Upper lobe of left lung (tissue), 6 donors: ENCODE measurements at regions not wholly inside any gene's neighbourhood (a gene's known extent, or its start where the extent isn't known, plus 50 kb on each side); places are given as distances from the start of the nearest gene placed in this dataset.
"Not testable (repeated sequence)": the region's sequence is repeated elsewhere in the genome, so short reads cannot be mapped to it uniquely, and the experiment has no call there.

ENCODE experiments used
- ATAC-seq, 2 donors: fragments of 200-7000 bp; cut with Tn5 transposase; one replicate each; pipeline ENCODE4 v1.9.1; 2022; ENCODE audit warnings: mild to moderate bottlenecking in 2 of 2, moderate library complexity in 2 of 2; ENCODE audit not compliant: low FRiP score in 2 of 2
- DNase-seq, 2 donors: peaks; one replicate each; pipeline ENCODE4 v3.0.0-alpha.2; 2019 to 2020
- H3K27ac ChIP-seq, 4 donors: fragments of 200-600 bp; sonication (generic); one replicate each; pipeline ENCODE4 v1.5.1; 2016 to 2019
- H3K27me3 ChIP-seq, 4 donors: fragments of 200-600 bp; sonication (generic); one replicate each; pipeline ENCODE4 v1.5.1; 2017 to 2019
- H3K36me3 ChIP-seq, 4 donors: fragments of 200-600 bp; sonication (generic); one replicate each; pipeline ENCODE4 v1.5.1; 2016 to 2019
- H3K4me1 ChIP-seq, 4 donors: fragments of 200-600 bp; sonication (generic); one replicate each; pipeline ENCODE4 v1.5.1; 2018 to 2019
- H3K4me3 ChIP-seq, 4 donors: fragments of 200-600 bp; sonication (generic); one replicate each; pipeline ENCODE4 v1.5.1; 2017 to 2019; ENCODE audit warnings: mild to moderate bottlenecking in 2 of 4, moderate library complexity in 1 of 4
- H3K9me3 ChIP-seq, 4 donors: fragments of 200-600 bp; sonication (generic); one replicate each; pipeline ENCODE4 v1.5.1; 2018 to 2019
- EP300 ChIP-seq, 4 donors: sonication (generic); formaldehyde crosslinking; IDR thresholded peaks; one replicate each; pipeline ENCODE4 v1.5.1; 2017; ENCODE audit warnings: antibody characterized with exemption in 4 of 4, control low read depth in 2 of 4
- POLR2A ChIP-seq, 4 donors: fragments of 450-650 bp; IDR thresholded peaks; one replicate each; pipeline ENCODE4 v1.5.1; 2016 to 2017; ENCODE audit warnings: antibody characterized with exemption in 4 of 4, mild to moderate bottlenecking in 2 of 4
- POLR2AphosphoS5 ChIP-seq, 2 donors: sonication (generic); formaldehyde crosslinking; IDR thresholded peaks; one replicate each; pipeline ENCODE4 v1.5.1; 2017; ENCODE audit warnings: antibody characterized with exemption in 2 of 2
- WGBS, 2 donors: methylation state at CpG; one replicate each; pipeline ENCODE4 v1.1.5; 2017 to 2018; 5-methylcytosine and 5-hydroxymethylcytosine counted together
- TF ChIP-seq, protein P1 (sequence below), 6 experiments: fragments of 450-650 bp in 4 of 6; fragments of 200-600 bp in 2 of 6; sonication (generic) in 2 of 6; IDR thresholded peaks; one replicate each; pipeline ENCODE4 v1.5.1; 2016 to 2019; ENCODE audit warnings: antibody characterized with exemption in 6 of 6
- donor health status: DM: no; HTN: no; CAD: no; lungs with moderate emphysema.
- donor health status: DM: no; HTN: yes; CAD: no; lungs with severe emphysema.

DNA sequence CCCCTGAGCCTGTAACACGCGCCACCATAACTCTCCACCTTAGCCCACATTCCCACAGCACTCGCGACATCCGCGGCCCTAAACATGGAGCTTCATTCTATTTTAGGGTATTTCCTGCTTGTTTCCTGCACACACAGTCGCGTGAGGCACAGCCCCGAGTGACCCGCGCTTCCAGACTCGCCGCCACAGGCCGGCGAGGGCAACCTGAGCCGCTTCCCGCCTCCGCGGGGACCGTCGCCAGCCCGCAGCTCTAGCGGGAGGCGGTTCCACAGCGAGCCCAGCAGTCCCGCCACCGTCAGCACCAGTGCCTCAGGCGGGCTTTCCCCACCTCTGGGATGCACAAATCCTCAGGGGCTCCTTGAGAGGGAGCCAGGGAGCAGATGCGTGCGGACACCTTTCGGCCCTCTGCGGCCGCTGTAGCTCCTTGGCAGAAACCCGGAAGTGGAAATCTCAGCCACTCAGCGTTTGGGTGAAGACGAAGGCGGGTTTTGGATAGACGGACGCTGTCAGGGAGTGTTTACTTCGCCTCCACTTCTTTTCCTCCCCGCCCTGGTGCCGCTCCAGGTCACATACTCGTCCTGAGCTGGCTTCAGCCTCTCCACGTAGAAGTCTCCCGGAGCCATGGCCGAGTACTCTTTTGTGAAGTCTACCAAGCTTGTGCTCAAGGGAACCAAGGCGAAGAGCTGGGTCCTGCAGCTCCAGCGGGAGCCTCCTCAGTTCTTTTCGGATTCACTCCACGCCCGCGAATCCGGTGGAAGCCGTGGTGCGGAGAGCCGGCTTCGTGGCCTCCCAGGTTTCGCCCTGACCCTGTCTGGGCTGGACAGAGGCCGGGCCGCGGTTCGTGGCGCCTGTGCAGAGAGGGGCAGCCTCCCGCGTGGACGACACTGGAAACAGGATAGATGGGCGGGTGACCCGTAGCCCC, 2177.4 kb upstream of the DEFB115 start:
- DNase-seq (peak in 1 of 2 donors; percentile 73), ATAC-seq (peak; percentile 64 to 83)
- Histone ChIP-seq H3K36me3 (no peaks in the 10 kb centered on the region), H3K27ac (peak overlapping the region in 1 of 4 donors; percentile 45), H3K9me3 (peaks cover 0 to 23% (median 5%) of the 10 kb centered on the region in 4 donors), H3K4me1 (no peaks in the 10 kb centered on the region), H3K27me3 (no peaks in the 10 kb centered on the region), H3K4me3 (peak overlapping the region in 2 of 4 donors; percentile 28 to 60)
- TF ChIP-seq POLR2AphosphoS5 (IDR thresholded peaks at IDR 0.05) (no peak), POLR2A (IDR thresholded peaks at IDR 0.05) (peak in 1 of 4 donors; percentile 21), EP300 (IDR thresholded peaks at IDR 0.05) (no peak)
- TF ChIP-seq, protein P1, sequence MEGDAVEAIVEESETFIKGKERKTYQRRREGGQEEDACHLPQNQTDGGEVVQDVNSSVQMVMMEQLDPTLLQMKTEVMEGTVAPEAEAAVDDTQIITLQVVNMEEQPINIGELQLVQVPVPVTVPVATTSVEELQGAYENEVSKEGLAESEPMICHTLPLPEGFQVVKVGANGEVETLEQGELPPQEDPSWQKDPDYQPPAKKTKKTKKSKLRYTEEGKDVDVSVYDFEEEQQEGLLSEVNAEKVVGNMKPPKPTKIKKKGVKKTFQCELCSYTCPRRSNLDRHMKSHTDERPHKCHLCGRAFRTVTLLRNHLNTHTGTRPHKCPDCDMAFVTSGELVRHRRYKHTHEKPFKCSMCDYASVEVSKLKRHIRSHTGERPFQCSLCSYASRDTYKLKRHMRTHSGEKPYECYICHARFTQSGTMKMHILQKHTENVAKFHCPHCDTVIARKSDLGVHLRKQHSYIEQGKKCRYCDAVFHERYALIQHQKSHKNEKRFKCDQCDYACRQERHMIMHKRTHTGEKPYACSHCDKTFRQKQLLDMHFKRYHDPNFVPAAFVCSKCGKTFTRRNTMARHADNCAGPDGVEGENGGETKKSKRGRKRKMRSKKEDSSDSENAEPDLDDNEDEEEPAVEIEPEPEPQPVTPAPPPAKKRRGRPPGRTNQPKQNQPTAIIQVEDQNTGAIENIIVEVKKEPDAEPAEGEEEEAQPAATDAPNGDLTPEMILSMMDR (IDR thresholded peaks at IDR 0.05): peak in 1 of 6 experiments; percentile 32
- 44 to 54% methylated on average over 37 to 57 of the region's 68 CpGs for WGBS, 2 donors

DNA sequence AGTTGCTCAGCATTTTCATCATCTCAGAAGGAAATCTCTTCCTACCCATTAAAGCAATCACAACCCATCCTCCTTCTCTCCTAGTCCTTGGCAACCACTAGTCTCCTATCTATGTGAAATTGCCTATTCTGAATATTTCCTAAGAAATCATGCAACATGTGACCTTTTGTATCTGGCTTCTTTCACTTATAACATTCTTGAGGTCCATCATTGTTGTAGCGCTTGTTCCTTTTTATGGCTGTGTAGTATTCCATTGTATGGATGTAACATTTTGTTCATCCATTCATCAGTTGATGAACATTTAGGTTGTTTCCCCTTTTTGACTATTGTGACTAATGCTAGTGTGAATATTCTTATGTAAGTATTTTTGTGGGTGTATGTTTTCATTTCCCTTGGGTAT, 2175.8 kb upstream of the DEFB115 start:
- H3K36me3 ChIP-seq, H3K27ac ChIP-seq, H3K4me1 ChIP-seq, ATAC-seq, H3K4me3 ChIP-seq, DNase-seq, H3K27me3 ChIP-seq: not testable (repeated sequence)
- WGBS, 2 donors: 0 to 48% methylated on average over 1 of the region's 1 CpG
- H3K9me3 ChIP-seq: peaks cover 0 to 17% (median 3%) of the 10 kb centered on the region in 4 donors

DNA sequence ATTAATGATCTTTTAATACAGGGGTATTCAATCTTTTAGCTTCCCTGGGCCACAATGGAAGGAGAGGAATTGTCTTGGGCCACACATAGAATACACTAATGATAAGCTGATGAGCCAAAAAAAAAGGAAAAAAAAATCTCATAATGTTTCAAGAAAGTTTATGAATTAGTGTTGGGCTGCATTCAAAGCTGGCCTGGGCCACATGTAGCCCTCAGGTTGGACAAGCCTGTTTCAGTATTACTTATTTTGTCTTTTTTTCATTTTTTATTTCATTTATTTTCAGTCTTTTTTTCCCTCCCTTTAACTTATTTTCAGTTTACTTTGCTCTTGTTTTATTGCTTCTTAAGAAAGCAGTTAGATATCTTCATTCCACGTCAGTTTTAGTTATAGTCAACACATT, 2171.8 kb upstream of the DEFB115 start:
- Histone ChIP-seq H3K9me3 (peaks cover 0 to 4% (median 0%) of the 10 kb centered on the region in 4 donors), H3K36me3 (no peaks in the 10 kb centered on the region), H3K4me1 (no peaks in the 10 kb centered on the region), H3K27me3 (no peaks in the 10 kb centered on the region), H3K27ac (no peak overlapping the region), H3K4me3 (no peak overlapping the region)
- DNase-seq (no peak), ATAC-seq (no peak)
- 10 to 19% methylated on average over 1 of the region's 1 CpG for WGBS, 2 donors
- no peak for TF ChIP-seq POLR2AphosphoS5 (IDR thresholded peaks at IDR 0.05)
- TF ChIP-seq EP300 (IDR thresholded peaks at IDR 0.05): no peak
- TF ChIP-seq, protein P1 (IDR thresholded peaks at IDR 0.05): no peak
- no peak for TF ChIP-seq POLR2A (IDR thresholded peaks at IDR 0.05)

DNA sequence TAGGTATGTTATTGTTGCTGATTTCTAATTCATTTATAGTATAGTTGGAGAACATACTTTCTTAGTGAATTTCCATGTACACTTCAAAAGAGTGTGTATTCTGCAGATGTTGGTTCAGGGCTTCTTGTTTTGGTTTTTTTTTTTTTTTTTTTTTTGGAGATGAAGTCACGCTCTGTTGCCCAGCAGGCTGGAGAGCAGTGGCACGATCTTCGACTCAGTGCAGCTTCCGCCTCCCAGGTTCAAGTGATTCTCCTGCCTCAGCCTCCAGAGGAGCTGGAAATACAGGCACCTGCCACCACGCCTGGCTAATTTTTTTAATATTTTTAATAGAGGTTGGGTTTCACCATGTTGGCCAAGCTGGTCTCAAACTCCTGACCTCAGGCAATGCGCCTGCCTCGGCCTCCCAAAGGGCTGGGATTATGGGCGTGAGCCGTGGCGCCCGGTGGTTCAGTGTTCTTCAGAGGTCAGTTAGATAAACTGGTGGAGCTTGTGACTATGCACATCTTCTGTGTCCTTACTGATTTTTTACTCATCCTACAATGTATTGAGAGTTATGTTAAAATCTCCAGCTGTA, 2171.2 kb upstream of the DEFB115 start:
- WGBS, 2 donors: 83 to 89% methylated on average over 11 of the region's 11 CpGs
- DNase-seq: peak in 1 of 2 donors; percentile 7
- ATAC-seq: not testable (repeated sequence)

DNA sequence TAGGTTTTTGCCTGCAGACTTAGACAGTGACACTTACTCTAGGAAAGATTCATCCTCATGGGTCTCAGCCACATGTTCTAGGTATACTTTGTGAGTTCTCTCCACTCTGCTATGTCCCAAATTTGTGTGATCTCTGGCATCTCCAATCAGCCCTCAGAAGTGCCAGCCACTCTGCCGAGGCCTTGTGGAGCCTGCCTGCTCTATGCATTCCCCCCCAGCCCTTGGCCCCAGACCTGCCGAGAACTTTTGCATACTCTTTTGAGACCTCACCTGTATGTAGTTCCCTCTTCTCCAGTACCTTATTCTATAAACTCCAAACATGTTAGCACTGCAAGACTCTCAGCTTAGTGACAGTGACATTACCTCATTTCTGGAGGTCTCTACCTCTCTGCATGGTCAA, 2170.5 kb upstream of the DEFB115 start:
- WGBS, 2 donors: 73 to 89% methylated on average over 2 of the region's 2 CpGs
- no peaks in the 10 kb centered on the region for H3K9me3 ChIP-seq
- TF ChIP-seq EP300 (IDR thresholded peaks at IDR 0.05): no peak
- no peak for TF ChIP-seq POLR2A (IDR thresholded peaks at IDR 0.05)
- no peak for TF ChIP-seq POLR2AphosphoS5 (IDR thresholded peaks at IDR 0.05)
- TF ChIP-seq, protein P1 (IDR thresholded peaks at IDR 0.05): no peak
- no peaks in the 10 kb centered on the region for H3K27me3 ChIP-seq
- ATAC-seq (no peak), DNase-seq (no peak)
- no peaks in the 10 kb centered on the region for H3K4me1 ChIP-seq
- H3K27ac ChIP-seq: no peak overlapping the region
- H3K36me3 ChIP-seq: no peaks in the 10 kb centered on the region
- H3K4me3 ChIP-seq: no peak overlapping the region

More for the DNA sequence above, 2171.2 kb upstream of the DEFB115 start:
- H3K27me3 ChIP-seq, H3K4me3 ChIP-seq, H3K27ac ChIP-seq, H3K36me3 ChIP-seq, H3K4me1 ChIP-seq, H3K9me3 ChIP-seq: not testable (repeated sequence)

DNA sequence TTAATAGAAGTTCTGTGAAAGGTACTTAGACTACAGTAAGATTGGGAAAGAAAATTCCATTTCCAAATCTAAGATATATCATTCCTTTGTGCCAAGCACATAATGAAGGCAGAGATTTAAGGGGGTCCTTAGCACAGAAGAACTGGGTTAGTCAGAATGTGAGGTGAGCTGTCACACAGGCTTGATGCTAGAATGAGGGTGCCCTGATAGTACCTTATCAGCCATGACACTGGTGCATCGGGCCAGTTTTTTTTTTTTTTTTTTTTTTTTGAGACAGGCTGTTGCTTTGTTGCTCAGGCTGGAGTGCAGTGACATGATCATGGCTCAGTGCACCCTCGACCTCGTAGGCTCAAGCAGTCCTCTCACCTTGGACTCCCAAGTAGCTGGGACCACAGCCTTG, 2169.6 kb upstream of the DEFB115 start:
- not testable (repeated sequence) for H3K4me3 ChIP-seq, H3K36me3 ChIP-seq, DNase-seq, H3K27ac ChIP-seq, H3K9me3 ChIP-seq, H3K4me1 ChIP-seq, H3K27me3 ChIP-seq, ATAC-seq
- WGBS, 2 donors: 54 to 84% methylated on average over 3 of the region's 3 CpGs

DNA sequence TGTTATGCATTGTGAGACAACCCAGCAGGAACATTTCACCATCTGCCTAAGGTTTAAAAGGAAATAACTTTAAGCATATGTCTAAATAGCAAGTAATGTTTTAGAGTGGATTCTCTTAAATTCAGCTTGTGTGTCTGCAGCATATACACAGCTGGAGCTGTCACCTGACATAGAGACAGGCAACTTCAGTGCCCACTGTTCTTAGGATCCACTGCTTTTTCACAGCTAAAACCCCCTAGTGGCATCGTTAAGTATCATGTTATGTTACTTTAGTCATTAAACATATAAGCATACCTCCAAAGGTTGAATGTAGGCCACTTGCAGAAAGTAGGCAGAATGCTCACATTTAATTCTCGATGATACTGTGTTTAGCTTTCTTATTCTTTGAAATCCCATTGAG, 2169.0 kb upstream of the DEFB115 start:
- not testable (repeated sequence) for H3K27me3 ChIP-seq, ATAC-seq, H3K4me1 ChIP-seq, H3K9me3 ChIP-seq, H3K36me3 ChIP-seq, H3K4me3 ChIP-seq, H3K27ac ChIP-seq, DNase-seq
- 56% methylated on average over 2 of the region's 2 CpGs for WGBS, 2 donors

DNA sequence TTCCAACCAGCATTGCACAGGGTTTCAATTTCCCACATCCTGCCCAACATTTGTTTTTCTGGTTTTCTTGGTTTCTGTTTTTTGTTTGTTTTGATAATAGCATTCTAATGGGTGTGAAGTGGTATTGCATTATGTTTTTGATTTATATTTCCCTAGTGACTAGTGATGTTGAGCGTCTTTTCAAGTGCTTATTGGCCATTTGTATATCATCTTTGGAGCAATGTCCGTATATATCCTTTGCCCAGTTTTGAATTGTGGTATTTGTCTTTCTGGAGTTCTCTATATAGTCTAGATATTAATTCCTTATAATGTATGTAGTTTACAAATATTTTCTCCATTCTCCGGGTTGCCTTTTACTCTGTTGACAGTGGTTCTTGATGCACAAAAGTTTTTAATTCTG, 2168.1 kb upstream of the DEFB115 start:
- not testable (repeated sequence) for H3K9me3 ChIP-seq, H3K36me3 ChIP-seq, DNase-seq, H3K27me3 ChIP-seq, H3K4me3 ChIP-seq, H3K4me1 ChIP-seq, ATAC-seq, H3K27ac ChIP-seq
- 43 to 45% methylated on average over 3 of the region's 3 CpGs for WGBS, 2 donors

DNA sequence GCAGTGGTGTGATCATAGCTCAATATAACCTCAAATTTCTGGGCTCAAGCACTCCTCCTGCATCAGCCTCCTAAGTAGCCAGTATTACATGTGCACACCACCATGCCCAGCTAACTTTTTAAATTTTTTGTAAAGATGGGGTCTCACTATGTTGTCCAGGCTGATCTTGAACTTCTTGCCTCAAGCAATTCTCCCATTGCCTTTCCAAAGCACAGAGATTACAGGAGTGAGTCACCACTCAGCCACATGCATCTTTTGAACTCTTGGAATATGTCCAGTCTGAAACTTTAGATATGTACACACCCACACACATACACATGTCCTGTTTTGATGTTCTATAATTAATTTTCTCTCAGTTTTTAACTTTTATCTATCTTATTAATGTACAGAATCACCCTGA, 2163.5 kb upstream of the DEFB115 start:
- H3K4me1 ChIP-seq, H3K27me3 ChIP-seq, DNase-seq: not testable (repeated sequence)

More for the DNA sequence above, 2163.5 kb upstream of the DEFB115 start:
- ATAC-seq, H3K36me3 ChIP-seq, H3K9me3 ChIP-seq, H3K4me3 ChIP-seq, H3K27ac ChIP-seq: not testable (repeated sequence)
